H1 (cell line): ENCODE measurements at regions not wholly inside any gene's neighbourhood (a gene's known extent, or its start where the extent isn't known, plus 50 kb on each side); places are given as distances from the start of the nearest gene placed in this dataset.

Experiments
- CTCF ChIA-PET: fragments of 300-600 bp; sonication (Branson Sonifier 250); formaldehyde crosslinking; loops from one replicate; lab custom pipeline; 2021; ENCODE audit not compliant: partially characterized antibody; lab: Charles Lee
- POLR2A ChIA-PET: fragments of 300-600 bp; sonication (Branson Sonifier 250); formaldehyde crosslinking; loops from one replicate; lab custom pipeline; 2021; ENCODE audit warnings: inconsistent platforms; ENCODE audit not compliant: partially characterized antibody; lab: Charles Lee
- DNase-seq, 2 experiments: peaks; one replicate each; pipeline versions ENCODE4 v3.0.0 to v3.0.0-alpha.2; 2010 to 2022; ENCODE audit warnings: low spot score in 2 of 2, low read depth in 1 of 2, mixed read lengths in 1 of 2
- FAIRE-seq: peaks from 2 replicates; lab custom pipeline; 2011; peaks lifted over from hg19 to GRCh38; lab: Jason Lieb, UNC
- H2AFZ ChIP-seq: 2 replicates; pipeline ENCODE4 v1.8.1; 2012; ENCODE audit warnings: low read length, inconsistent platforms
- H2AK5ac ChIP-seq: 2 replicates; pipeline ENCODE4 v1.6.1; 2013; ENCODE audit warnings: low read depth, low read length
- H2BK120ac ChIP-seq: replicated peaks from 2 replicates; pipeline ENCODE3; 2013; ENCODE audit warnings: low read depth, low read length, inconsistent platforms
- H2BK12ac ChIP-seq: 2 replicates; pipeline ENCODE4 v1.6.1; 2013; ENCODE audit warnings: low read depth, low read length
- H2BK15ac ChIP-seq: 2 replicates; pipeline ENCODE4 v1.6.1; 2013; ENCODE audit warnings: low read length
- H2BK20ac ChIP-seq: 2 replicates; pipeline ENCODE4 v1.6.1; 2013; ENCODE audit warnings: low read length
- H2BK5ac ChIP-seq: 2 replicates; pipeline ENCODE4 v1.6.1; 2013; ENCODE audit warnings: low read depth, low read length
- H3K14ac ChIP-seq: 2 replicates; pipeline ENCODE4 v1.6.1; 2013; ENCODE audit warnings: inconsistent platforms; ENCODE audit not compliant: insufficient read length
- H3K18ac ChIP-seq: 2 replicates; pipeline ENCODE4 v1.6.1; 2013; ENCODE audit warnings: low read length; ENCODE audit errors: extremely low read depth
- H3K23ac ChIP-seq: 2 replicates; pipeline ENCODE4 v1.6.1; 2013; ENCODE audit warnings: inconsistent platforms; ENCODE audit not compliant: insufficient read length
- H3K23me2 ChIP-seq: 2 replicates; pipeline ENCODE4 v1.6.1; 2013; ENCODE audit warnings: low read depth, low read length
- H3K27ac ChIP-seq: 2 replicates; pipeline ENCODE4 v1.6.1; 2011; ENCODE audit warnings: low read depth, low read length, inconsistent platforms
- H3K27me3 ChIP-seq, 4 experiments: replicated peaks in 1 of 4; 1 replicate in 1 of 4; 2 replicates in 3 of 4; pipeline versions ENCODE4 v1.6.1 to v1.8.1; 2011 to 2013; ENCODE audit warnings: low read length in 3 of 4, mild to moderate bottlenecking in 3 of 4, inconsistent platforms in 2 of 4, mixed read lengths in 2 of 4, moderate library complexity in 1 of 4; ENCODE audit not compliant: control insufficient read depth in 3 of 4, insufficient read depth in 3 of 4; ENCODE audit errors: extremely low read depth in 1 of 4
- H3K36me3 ChIP-seq, 4 experiments: 2 replicates each; pipeline versions ENCODE4 v1.6.1 to v1.8.1; 2011 to 2013; ENCODE audit warnings: mild to moderate bottlenecking in 4 of 4, low read length in 3 of 4, moderate library complexity in 2 of 4, control low read depth in 1 of 4, inconsistent platforms in 1 of 4; ENCODE audit not compliant: insufficient read depth in 4 of 4, control insufficient read depth in 2 of 4
- H3K4ac ChIP-seq: replicated peaks from 2 replicates; pipeline ENCODE3; 2013; ENCODE audit warnings: low read length, low read depth, mixed read lengths, inconsistent platforms; ENCODE audit not compliant: insufficient read length
- H3K4me1 ChIP-seq, 4 experiments: replicated peaks in 1 of 4; 1 replicate in 1 of 4; 2 replicates in 3 of 4; pipeline versions ENCODE4 v1.6.1 to v1.8.1; 2011 to 2013; ENCODE audit warnings: low read length in 3 of 4, inconsistent platforms in 2 of 4, mixed read lengths in 1 of 4; ENCODE audit not compliant: insufficient read depth in 4 of 4, control insufficient read depth in 3 of 4
- H3K4me2 ChIP-seq, 2 experiments: 2 replicates each; pipeline versions ENCODE4 v1.6.1 to v1.8.1; 2011 to 2013; ENCODE audit warnings: low read depth in 2 of 2, low read length in 2 of 2, control low read depth in 1 of 2, inconsistent platforms in 1 of 2, mild to moderate bottlenecking in 1 of 2; ENCODE audit not compliant: insufficient read depth in 1 of 2
- H3K4me3 ChIP-seq, 4 experiments: fragments of 200-600, 300-600 bp in 1 of 4; sonication (generic), shearing (Covaris generic), sonication (Bioruptor Twin) in 1 of 4; 2 replicates each; pipeline versions ENCODE4 v1.5.1 to v1.8.1; 2011 to 2016; ENCODE audit warnings: low read length in 4 of 4, low read depth in 3 of 4, control low read depth in 2 of 4, inconsistent platforms in 2 of 4, mild to moderate bottlenecking in 2 of 4, mixed read lengths in 1 of 4, moderate library complexity in 1 of 4; ENCODE audit not compliant: insufficient read depth in 2 of 4; ENCODE audit errors: extremely low read depth in 1 of 4
- H3K56ac ChIP-seq: replicated peaks from 2 replicates; pipeline ENCODE3; 2013; ENCODE audit warnings: low read depth, mild to moderate bottlenecking, mixed read lengths, low read length, inconsistent platforms; ENCODE audit not compliant: insufficient read length
- H3K79me1 ChIP-seq: 2 replicates; pipeline ENCODE4 v1.6.1; 2013; ENCODE audit warnings: low read depth, low read length, control low read depth
- H3K79me2 ChIP-seq, 2 experiments: 2 replicates each; pipeline versions ENCODE4 v1.6.1 to v1.8.1; 2012 to 2013; ENCODE audit warnings: low read length in 2 of 2, mild to moderate bottlenecking in 2 of 2, inconsistent platforms in 1 of 2; ENCODE audit not compliant: insufficient read depth in 2 of 2, control insufficient read depth in 1 of 2
- H3K9ac ChIP-seq, 4 experiments: replicated peaks in 1 of 4; 1 replicate in 1 of 4; 2 replicates in 3 of 4; pipeline versions ENCODE4 v1.6.1 to v1.8.1; 2011 to 2013; ENCODE audit warnings: low read depth in 3 of 4, low read length in 3 of 4, control low read depth in 2 of 4, mild to moderate bottlenecking in 2 of 4, moderate library complexity in 2 of 4, inconsistent platforms in 1 of 4; ENCODE audit errors: extremely low read depth in 1 of 4
- H3K9me3 ChIP-seq, 2 experiments: 2 replicates each; pipeline versions ENCODE4 v1.6.1 to v1.8.1; 2012 to 2013; ENCODE audit warnings: mild to moderate bottlenecking in 2 of 2, moderate library complexity in 2 of 2, control low read depth in 1 of 2, inconsistent platforms in 1 of 2, low read depth in 1 of 2, low read length in 1 of 2, mixed read lengths in 1 of 2; ENCODE audit not compliant: insufficient read depth in 2 of 2
- H4K20me1 ChIP-seq, 2 experiments: replicated peaks in 1 of 2; 2 replicates each; pipeline versions ENCODE3 to v1.8.1; 2011 to 2013; ENCODE audit warnings: inconsistent platforms in 2 of 2, low read length in 2 of 2, mild to moderate bottlenecking in 1 of 2; ENCODE audit not compliant: insufficient read depth in 2 of 2, control insufficient read depth in 1 of 2
- H4K5ac ChIP-seq: 2 replicates; pipeline ENCODE4 v1.6.1; 2013; ENCODE audit warnings: low read length, low read depth, mixed read lengths, inconsistent platforms; ENCODE audit not compliant: insufficient read length
- H4K8ac ChIP-seq: 2 replicates; pipeline ENCODE4 v1.8.0; 2013; ENCODE audit warnings: mild to moderate bottlenecking, moderate library complexity, low read length, inconsistent platforms; ENCODE audit not compliant: insufficient read depth; ENCODE audit errors: extremely low read depth
- H4K91ac ChIP-seq: replicated peaks from 2 replicates; pipeline ENCODE3; 2013; ENCODE audit warnings: low read length, mixed read lengths, inconsistent platforms; ENCODE audit not compliant: insufficient read length
- ASH2L ChIP-seq: fragments of 200-600, 300-600 bp; sonication (generic); IDR thresholded peaks from one replicate; pipeline ENCODE4 v1.7.1; 2017; ENCODE audit warnings: low read length
- CBX5 ChIP-seq: fragments of 300-800, 300-1000 bp; sonication (generic); IDR thresholded peaks from 2 replicates; pipeline ENCODE4 v1.7.1; 2016; ENCODE audit warnings: antibody characterized with exemption, low read length, low read depth
- CEBPB ChIP-seq: IDR thresholded peaks from 2 replicates; pipeline ENCODE4 v1.6.1; 2012; ENCODE audit warnings: low read depth, low read length
- GTF2F1 ChIP-seq: IDR thresholded peaks from 2 replicates; pipeline ENCODE4 v1.6.1; 2012; ENCODE audit warnings: low read depth, low read length, improper control_type of control experiment, borderline replicate concordance
- HDAC6 ChIP-seq: IDR thresholded peaks from one replicate; pipeline ENCODE4 v1.7.1; 2012; ENCODE audit warnings: low read depth, mild to moderate bottlenecking, inconsistent platforms, low read length, moderate library complexity
- MAFK ChIP-seq: IDR thresholded peaks from 2 replicates; pipeline ENCODE4 v1.6.1; 2012; ENCODE audit warnings: low read depth, mild to moderate bottlenecking, improper control_type of control experiment, low read length
- POU5F1 ChIP-seq: IDR thresholded peaks from 2 replicates; pipeline ENCODE4 v1.6.1; 2011; ENCODE audit warnings: low read depth, mild to moderate bottlenecking, low read length, moderate library complexity
- SIN3A ChIP-seq, 2 experiments: IDR thresholded peaks in 1 of 2; conservative IDR thresholded peaks in 1 of 2; 2 replicates each; pipeline ENCODE4 v1.6.1; 2011 to 2012; ENCODE audit warnings: low read length in 2 of 2, improper control_type of control experiment in 1 of 2, low read depth in 1 of 2, mild to moderate bottlenecking in 1 of 2
- TAF7 ChIP-seq: optimal IDR thresholded peaks from 2 replicates; pipeline ENCODE3; 2011; ENCODE audit warnings: low read depth, mild to moderate bottlenecking, inconsistent platforms, low read length, moderate library complexity, borderline replicate concordance
- TBP ChIP-seq: IDR thresholded peaks from 2 replicates; pipeline ENCODE4 v1.6.1; 2011; ENCODE audit warnings: low read depth, low read length, improper control_type of control experiment
- TEAD4 ChIP-seq: IDR thresholded peaks from 2 replicates; pipeline ENCODE4 v1.6.1; 2012; ENCODE audit warnings: low read depth, low read length, inconsistent platforms, mixed read lengths
- USF2 ChIP-seq: IDR thresholded peaks from 2 replicates; pipeline ENCODE4 v1.6.1; 2011; ENCODE audit warnings: low read length, improper control_type of control experiment
- WGBS, 2 experiments: shearing (Covaris generic) in 1 of 2; methylation state at CpG; one replicate each; pipeline versions ENCODE4 v1.1.6 to v1.1.7; 2013 to 2015; ENCODE audit warnings: low lambda C conversion rate in 2 of 2, mixed read lengths in 2 of 2, inconsistent platforms in 1 of 2, low coverage in 1 of 2, missing lambda C conversion rate in 1 of 2; ENCODE audit not compliant: insufficient replicate concordance in 2 of 2, insufficient coverage in 1 of 2, insufficient read length in 1 of 2; ENCODE audit errors: extremely low coverage in 1 of 2, missing lambda C conversion rate in 1 of 2; 5-methylcytosine and 5-hydroxymethylcytosine counted together

GRCh38 chr6:22082218-22082617, 214.6 kb downstream of the PRL start:
- Histone ChIP-seq H3K4me2 (no peak overlapping the region), H3K79me2 (no peaks in the 10 kb centered on the region), H3K23me2 (no peaks in the 10 kb centered on the region), H3K79me1 (no peaks in the 10 kb centered on the region; the same call in 1 of the 2 replicates), H2AK5ac (no peak overlapping the region), H3K4ac (no peak overlapping the region), H2BK12ac (no peak overlapping the region), H3K36me3 (peaks cover 0 to 13% (median 2%) of the 10 kb centered on the region in 4 experiments; a peak in 2 of 8 replicates), H2AFZ (no peak overlapping the region), H3K27me3 (no peaks in the 10 kb centered on the region), H4K8ac (no peak overlapping the region), H4K91ac (no peak overlapping the region), H2BK15ac (no peak overlapping the region), H3K4me3 (no peak overlapping the region), H2BK5ac (no peak overlapping the region), H3K23ac (no peak overlapping the region), H2BK20ac (no peak overlapping the region), H4K20me1 (no peaks in the 10 kb centered on the region), H3K9ac (no peak overlapping the region), H4K5ac (no peak overlapping the region), H3K18ac (no peak overlapping the region), H3K56ac (no peak overlapping the region), H3K27ac (no peak overlapping the region), H2BK120ac (no peak overlapping the region), H3K14ac (no peak overlapping the region), H3K4me1 (peaks cover 3 to 6% (median 5%) of the 10 kb centered on the region in 4 experiments; a peak in 6 of 7 replicates), H3K9me3 (peaks cover 7% of the 10 kb centered on the region in 2 experiments; a peak in 2 of 4 replicates)
- ChIA-PET CTCF (no interaction called here), POLR2A (no interaction called here)
- no peak for TF ChIP-seq MAFK
- no peak for TF ChIP-seq ASH2L
- no peak for TF ChIP-seq HDAC6
- TF ChIP-seq TEAD4 = no peak
- no peak for TF ChIP-seq SIN3A (conservative IDR thresholded peaks at IDR 0.05 in 1 of 2, IDR thresholded peaks at IDR 0.05 in 1 of 2; ENCODE audit: low read depth in 1 of 2, low read length in 2 of 2)
- no peak for TF ChIP-seq USF2
- TF ChIP-seq TBP = no peak
- TF ChIP-seq GTF2F1 = no peak
- TF ChIP-seq CEBPB = no peak
- TF ChIP-seq CBX5 = no peak
- TF ChIP-seq POU5F1 = no peak
- TF ChIP-seq TAF7 = no peak
- 92% methylated on average over 3 of the region's 3 CpGs; no CpG with 5 or more reads in 1 of the 2 experiments for WGBS, 2 experiments
- DNase-seq (no peak), FAIRE-seq (no peak)
